Right hindlimb (tissue), 1 donor: ENCODE measurements at regions not wholly inside any gene's neighbourhood (a gene's known extent, or its start where the extent isn't known, plus 50 kb on each side); places are given as distances from the start of the nearest gene placed in this dataset.

Experiments used
- DNase-seq: peaks from one replicate; pipeline ENCODE4 v3.0.0-alpha.2; 2018

DNA sequence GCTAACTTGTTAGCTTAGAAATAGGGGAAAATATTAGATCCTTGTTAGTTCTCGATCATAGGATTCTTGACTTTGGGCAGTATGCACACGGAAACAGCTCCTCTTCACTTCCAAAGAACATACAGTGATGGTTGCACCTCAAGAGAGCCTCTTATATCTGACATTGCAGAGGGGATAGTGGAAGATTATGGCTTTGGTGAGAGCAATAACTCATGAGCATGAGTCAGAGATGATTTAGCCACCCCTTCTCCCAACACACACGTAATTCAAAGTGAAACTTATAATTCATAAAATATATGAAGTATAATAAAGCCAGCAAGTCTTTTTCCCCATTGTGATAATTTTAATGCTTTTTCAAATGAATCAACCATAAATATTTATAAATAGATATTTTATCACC, 683.7 kb downstream of the POM121L12 start:
- no peak for DNase-seq

DNA sequence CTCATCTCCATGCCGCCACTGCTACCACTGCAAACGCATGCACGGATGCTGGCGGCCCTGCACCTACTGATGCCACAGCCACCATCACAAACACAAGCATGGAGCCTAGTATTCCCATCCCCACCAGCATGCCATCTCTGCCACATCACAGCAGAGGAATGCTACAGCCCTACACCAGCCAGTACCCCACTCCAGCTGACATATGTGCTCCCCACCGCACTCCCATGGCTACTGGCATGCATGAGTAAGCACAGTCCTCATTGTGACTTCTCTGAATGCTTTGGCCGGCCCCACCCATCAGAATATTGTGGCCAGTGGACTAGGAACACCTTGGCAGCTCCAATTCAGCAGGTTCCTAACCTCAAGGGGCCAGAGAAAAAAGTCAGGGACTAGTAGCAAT, 705.5 kb downstream of the POM121L12 start:
- no peak for DNase-seq

DNA sequence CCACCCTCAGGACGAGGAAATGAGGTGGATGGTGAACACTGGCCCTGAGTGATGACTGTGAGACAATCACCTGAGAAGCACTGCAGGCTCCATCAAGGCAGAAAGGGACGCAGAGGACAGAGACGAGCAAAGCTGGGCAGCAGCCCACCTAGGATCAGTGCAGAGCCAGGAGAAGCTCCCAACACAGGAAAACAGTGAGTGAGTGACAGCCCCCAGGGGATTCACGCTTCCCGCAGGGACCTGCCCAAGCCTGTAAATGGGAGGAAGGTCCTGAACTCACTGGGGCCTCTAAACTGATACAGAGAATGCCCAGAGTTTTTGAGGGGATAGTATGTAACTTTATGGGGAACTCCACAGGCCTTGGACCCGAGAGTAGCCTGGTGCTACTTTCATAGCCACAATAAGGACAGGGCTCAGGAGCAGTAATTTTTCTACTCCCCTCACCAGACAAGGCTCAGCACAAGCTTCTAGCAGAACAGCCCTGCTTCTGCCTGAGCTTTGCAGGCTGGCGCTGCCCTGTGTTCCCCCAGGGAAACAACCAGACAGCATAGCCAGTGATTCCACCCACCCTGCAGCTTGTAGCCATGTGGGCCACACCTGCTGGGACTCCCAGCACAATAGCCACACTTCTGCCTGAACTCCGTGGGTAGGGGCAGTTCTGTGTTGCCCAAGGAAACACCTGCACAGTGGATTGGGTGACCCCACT, 708.4 kb downstream of the POM121L12 start:
- DNase-seq, result no peak

DNA sequence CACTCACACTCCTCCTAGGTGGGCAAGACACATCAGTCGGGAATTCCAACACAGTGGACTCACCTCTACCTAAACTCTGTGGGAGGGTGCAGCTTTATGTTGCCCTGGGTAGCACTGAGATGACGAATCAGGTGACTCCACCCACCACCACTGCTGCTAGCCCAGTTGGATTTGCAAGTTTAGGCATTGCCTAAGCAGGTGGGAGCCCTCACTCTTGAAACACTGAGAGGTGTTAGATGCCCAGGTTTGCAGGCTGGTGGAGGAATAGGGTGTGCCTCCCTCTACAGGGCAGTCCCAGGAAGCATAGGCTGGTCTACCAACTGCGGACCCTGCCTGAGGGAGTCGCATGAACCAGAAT, 708.9 kb downstream of the POM121L12 start:
- DNase-seq, result no peak

DNA sequence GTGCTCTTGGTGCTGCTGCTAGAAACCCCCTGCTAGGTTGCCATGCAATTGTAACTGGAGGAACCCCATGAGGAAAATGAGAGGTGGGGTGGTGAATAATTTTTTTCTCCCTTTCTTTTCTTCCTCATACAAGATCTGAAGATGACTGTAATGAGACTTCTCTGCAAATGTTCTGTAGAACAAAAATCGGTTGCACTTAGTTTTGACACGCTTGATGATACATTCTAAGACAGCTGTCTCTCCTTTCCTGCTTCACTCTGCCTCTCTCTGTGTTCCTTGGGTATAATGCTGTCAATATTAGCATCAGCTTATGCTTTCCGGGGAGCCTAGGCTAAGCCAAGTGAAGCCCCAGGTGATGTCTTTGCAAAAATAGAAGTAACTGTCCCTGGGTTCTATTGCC, 721.5 kb downstream of the POM121L12 start:
- DNase-seq, result no peak

DNA sequence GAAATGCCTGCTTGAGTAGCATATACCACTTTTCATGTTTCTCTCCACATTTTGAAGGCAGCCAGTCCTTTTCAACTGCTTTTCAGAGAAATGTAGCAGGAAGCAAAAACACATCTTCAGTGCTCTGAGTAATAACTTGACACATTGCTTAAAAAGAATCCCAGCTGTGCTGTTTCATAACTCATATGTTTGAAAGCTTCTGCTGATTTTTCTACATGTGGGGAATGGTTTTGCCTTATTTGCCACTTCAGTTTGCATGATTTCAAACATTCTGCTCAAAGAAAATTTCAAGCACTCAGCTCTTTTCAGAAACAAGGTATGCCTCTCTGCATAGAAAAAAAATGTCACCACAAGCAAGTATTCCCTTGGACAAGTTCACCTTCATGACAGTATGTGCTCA, 732.8 kb downstream of the POM121L12 start:
- no peak for DNase-seq

DNA sequence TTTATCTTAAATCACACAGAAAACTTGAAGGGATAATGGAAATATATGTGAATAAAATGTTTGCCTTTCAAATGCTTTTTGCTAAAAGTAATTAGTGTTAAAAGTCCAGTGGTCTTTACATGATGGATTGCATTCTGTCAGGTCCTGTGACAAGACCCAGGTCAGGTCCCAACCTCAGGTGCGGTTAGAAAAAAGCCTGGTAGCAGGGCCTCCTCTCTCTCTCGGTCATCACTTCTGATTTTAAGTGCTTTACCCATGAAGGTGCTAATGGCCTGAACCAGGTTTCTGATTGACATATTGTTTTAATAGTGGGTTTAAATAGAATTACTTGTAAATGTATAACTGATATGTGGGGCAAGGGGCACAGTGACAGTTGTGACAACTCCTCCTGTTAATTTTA, 736.3 kb downstream of the POM121L12 start:
- no peak for DNase-seq

DNA sequence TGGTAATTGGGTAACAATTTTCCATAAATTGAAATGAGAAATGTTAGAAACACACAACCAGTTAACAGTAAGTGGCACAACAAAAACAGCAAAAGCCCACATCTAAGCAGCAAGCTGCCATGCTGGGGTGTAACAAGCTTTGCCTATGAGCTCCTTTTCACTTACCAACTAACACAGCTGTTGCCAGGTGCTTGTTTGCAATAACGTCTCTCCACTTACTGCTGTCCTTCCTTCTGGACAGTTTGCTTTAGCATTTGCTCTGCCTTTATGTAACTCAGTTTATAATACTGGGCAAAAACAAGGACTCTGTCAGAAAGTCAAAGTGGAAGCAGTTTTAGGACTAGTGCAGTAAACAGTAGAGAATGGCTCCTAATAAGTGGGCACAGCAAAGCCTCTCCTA, 740.9 kb downstream of the POM121L12 start:
- no peak for DNase-seq

DNA sequence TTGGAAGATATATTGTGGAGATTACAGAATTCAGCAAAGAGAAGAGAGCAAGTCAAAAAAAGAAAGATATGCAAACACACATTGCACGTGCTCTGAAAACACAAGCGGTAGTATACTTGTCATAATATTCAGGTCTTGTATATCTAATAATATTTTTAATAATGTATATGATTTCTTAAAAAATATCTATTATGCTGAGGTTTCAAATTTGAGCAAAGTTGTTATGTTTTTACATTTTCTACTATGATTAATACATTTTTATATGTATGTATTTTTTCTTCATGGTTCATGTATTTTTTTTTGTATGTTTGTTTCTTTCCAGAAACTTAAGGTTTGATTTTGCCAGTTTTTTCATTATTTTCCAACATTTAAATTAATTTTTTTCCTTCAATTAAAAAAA, 752.4 kb upstream of the VSTM2A start:
- DNase-seq, result no peak

DNA sequence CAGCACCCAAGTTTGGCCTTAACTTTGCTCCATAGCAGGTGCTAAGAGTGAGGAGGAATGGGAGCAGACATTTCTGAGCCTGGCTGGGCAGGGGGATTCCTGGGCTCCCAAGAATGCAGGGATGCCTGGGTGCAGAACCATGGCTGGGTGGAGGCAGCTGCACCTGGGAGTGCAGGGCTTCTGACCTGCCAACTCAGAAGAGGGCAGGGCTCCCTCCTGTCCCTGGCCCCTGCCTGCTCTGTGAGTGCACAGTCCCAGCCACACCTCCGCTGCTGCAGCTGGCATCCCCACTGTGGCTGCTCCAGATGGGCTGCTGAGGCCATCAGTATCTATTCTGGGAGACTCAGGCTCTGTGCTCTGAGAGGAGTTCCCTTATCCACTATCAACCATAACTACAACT, 747.4 kb upstream of the VSTM2A start:
- no peak for DNase-seq

DNA sequence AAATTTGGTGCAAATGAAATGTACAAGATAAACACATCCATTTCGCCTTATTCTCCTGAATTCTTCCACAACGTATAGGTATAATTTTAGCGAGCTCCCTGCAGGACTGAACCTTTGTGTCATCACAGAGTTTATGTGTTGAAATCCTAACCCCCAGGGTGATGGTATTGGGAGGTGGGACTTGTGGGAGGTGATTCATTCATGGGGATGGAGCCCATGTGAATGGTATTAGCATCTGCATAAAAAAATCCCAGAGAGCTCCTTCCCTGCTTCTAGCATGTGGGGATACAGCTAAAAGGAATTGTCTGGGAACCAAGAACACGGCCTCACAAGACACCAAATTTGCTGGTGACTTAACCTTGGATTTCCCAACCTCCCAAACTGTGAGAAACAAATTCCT, 741.4 kb upstream of the VSTM2A start:
- DNase-seq, result no peak

DNA sequence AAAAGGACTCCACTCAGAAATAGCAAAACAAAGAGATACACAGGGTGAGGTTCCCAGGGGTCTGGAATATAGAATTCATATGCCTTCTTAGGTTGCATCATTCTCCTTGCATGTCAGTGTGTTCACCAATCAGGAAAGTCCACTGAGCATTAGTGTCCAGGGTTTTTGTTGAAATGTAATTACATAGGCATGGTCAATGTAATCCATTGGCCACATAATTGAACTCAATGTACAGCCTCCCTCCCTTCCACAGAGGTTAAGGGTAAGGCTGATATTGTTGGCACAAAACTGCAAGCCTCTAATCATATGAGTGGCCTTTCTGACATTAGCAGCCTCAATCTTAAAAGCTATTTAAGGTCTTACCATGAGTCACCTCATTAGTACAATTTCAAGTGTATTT, 736.1 kb upstream of the VSTM2A start:
- DNase-seq, result no peak

DNA sequence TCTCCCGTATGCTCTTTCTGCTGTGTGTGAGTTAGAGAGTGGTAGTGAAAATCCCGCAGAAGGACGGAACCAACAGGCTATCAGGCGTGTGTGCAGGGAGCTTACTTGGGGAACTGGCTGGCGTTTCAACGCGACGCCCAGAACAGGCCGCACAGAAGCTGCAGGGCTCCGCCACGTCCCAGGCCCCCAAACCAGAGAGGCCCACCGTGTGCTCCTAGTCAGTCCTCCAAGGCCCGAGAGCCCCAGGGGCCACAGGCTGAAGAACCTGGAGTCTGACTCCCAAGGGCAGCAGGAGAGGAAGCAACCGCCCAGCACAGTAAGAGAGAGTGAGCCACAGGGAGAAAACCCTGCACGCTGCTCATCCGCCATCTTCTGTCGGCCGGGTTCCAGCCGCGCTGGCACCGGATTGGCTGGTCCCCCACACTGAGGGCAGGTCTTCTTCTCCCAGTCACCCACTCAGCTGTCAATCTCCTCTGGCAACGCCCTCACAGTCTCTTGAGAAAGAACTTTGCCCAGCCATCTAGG, 730.6 kb upstream of the VSTM2A start:
- no peak for DNase-seq

DNA sequence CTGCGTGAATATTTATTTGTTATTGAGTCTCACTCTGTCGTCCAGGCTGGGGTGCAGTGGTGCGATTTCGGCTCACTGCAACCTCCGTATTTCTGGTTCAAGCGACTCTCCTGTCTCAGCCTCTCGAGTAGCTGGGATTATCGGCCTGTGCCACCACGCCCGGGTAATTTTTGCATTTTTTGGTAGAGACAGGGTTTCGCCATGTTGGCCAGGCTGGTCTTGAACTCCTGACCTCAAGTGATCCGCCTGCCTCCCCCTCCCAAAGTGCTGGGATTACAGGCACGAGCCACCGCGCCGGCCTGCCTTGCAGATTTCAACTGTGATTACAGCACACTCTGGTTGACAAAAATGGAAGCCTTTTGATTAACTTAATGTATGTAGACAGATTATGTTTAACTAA, 730.0 kb upstream of the VSTM2A start:
- DNase-seq, result no peak

DNA sequence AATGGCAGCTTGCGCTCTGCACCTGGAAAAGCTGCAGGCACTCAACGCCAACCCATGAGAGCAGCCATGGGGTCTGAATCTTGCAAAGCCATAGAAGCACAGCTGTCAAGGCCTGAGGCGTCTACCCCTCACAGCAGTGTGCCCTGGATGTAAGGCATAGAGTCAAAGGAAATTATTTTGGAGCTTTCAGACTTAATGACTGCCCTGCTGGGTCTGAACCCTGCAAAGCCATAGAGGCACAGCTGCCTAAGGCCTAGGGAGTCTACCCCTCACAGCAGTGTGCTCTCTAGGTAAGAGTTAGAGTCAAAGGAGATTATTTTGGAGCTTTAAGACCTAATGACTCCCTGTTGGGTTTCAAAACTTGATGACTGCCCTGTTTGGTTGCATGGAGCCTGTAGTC, 706.9 kb upstream of the VSTM2A start:
- DNase-seq, result no peak

DNA sequence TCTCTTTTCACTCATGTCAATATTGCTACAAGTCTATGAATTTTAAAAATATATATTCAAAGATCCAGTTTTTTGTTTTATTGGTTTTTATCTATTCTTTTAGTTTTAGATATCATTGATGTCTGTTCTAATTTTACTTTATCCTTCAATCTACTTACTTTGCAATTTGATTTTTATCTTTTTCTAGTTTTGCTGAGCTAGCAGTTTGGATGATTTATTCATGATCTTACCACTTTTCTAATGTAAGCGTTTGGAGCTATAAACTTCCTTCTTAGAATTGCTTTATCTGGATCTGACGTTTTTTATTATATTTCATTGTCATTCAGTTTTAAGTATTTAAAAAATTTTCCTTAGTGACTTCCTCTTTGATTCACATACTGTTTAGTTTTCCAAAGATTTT, 664.5 kb upstream of the VSTM2A start:
- DNase-seq, result no peak

DNA sequence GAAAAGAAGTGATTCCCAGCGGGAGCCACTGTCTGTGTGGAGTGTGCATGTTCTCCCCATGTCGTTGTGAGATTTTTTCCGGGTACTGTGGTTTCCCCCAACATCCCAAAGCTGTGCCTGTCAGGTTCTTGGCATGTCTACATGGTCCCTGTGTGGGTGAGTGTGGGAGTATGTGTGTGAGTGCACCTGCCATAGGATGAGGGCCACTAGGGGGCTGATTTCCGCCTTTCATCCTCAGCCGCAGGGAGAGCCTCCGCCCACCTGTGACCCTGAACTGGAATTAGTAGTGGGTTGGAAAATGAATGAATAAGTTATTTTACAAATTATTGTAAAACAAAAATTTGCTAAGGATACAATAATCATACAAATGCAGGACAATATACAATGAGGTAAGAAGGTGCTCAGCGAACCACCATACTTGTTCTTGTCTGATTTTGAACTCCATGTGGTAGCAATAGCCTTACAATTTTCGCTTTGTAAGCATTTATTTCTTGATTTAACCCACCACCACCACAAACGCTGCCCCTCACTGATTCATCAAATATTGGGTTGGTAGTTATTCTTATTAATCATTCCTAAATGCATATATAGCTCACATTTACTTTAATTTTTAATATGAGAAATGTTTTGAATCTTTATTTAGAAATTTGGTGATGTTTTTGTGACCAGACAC, 641.2 kb upstream of the VSTM2A start:
- DNase-seq, result no peak

DNA sequence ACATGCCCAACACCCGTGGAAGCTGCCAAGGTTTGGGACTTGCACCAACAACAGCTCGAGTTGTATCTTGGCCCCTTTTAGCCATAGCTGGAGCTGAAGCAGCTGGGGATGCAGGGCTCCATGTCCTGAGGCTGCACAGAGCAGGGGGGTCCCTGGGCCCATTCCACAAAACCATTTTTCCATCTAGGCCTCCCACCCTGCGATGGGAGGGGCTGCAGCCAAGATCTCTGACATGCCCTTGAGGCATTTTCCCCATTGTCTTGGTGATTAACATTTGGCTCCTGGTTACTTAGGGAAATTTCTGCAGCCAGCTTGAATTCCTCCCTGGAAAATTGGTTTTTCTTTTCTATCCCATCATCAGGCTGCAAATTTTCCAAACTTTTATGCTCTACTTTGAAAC, 637.8 kb upstream of the VSTM2A start:
- no peak for DNase-seq

DNA sequence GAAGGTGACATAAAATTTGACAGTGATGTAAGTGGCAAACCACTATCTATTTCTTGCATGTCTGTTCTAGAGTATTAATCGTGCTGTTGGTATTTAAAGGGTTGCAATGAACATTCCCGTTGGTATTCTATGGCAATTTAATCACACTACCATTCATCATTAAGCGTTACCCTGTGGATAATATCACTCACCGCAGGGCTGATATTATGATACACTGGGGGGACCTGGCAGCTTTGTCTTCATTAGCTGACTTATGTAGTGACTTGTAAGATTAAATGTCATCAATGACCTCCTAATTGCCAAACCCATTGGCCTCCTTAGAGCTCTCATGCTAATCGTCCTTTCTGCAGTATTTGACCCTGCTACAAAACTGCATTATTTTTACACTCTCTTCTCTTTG, 624.5 kb upstream of the VSTM2A start:
- DNase-seq, result no peak

DNA sequence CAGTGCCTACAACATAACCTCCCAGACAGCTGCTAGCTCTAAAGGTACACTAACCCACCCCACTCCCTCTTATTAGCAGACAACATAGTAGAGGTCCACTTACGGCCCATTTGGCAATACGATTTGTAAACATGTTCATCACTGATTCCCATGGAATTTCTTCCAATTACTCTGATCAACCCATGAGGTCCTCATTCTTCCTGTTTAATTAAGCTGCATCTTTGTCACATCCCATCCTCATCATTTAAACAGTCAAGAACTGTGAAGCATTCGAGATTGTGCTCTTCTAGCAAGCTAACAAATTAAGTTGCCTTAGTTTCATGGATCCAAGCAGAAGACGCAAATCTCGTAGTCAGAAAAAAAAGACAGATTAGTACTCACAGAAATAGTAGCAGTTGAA, 622.2 kb upstream of the VSTM2A start:
- no peak for DNase-seq

DNA sequence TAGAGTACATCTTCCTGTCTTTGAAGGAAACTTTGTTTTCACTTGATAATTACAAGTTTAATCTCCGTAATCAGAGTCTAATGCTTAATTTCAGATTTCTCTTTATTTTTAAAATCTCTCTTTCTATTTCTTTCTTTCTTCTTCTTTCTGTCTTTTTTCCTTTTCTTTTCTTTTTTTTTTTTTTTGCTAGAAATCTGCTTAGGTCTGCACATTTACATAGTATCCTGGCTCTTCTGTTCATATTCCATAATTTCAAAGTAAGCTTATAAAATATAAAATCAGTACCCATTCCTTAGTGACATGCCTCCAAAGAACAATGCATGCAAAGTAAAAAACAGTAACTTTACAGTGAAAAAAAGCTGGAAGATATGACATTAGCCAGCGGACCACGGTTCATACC, 601.7 kb upstream of the VSTM2A start:
- DNase-seq, result no peak

DNA sequence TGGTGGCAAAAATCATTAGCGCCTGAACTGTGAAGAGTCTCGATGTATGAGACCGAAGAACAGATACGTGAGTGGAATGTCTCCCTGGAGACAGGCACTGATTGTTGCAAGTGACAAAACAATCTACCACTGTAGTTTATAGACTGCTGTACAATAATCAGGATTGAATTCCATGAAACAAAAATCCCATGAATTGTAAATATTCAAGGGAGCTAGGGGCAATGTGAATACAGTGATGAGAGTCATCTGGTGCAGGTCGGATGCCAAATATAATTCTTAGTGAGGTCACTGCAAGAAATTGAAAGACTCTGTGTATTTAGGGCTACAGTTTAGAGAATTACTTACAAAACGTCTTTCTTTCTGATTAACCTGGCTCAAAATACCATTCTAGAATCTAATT, 594.4 kb upstream of the VSTM2A start:
- no peak for DNase-seq

DNA sequence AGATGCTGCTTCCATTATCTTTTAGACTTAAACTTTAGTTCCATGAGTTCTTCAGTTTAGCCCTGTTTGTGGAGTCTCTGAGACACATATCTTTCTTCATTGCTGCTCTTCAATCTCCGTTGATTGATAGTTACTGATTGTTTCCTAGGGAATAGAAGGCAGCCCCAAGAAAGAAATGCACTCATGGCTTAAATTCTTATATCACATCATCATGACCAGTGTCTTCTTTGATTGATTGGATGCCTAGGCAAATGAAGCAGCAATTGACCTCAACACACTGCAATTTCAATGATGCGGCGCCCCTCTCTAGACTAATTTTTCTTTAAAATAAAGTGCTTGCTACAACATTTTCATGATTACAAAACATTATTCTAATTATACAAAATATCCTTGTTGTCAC, 576.5 kb upstream of the VSTM2A start:
- no peak for DNase-seq

DNA sequence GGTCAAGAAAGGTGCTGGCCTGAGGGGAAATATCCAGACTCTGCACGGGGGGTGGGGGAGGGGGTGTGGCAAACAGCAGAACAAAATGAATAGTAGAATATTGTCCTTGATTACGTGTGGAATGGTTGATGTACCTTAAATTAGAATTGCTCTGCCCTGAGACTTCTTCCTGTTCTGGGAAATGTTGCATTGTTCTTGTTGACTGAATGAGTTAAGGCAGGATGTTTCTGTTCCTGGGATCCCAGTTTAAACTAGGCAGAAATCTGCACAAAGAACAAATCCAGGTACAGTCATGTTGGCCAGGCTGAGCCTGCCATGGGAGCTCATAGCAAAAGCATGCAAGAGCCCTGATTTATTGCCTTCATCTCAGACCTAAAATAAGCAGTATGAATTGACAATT, 558.7 kb upstream of the VSTM2A start:
- no peak for DNase-seq

DNA sequence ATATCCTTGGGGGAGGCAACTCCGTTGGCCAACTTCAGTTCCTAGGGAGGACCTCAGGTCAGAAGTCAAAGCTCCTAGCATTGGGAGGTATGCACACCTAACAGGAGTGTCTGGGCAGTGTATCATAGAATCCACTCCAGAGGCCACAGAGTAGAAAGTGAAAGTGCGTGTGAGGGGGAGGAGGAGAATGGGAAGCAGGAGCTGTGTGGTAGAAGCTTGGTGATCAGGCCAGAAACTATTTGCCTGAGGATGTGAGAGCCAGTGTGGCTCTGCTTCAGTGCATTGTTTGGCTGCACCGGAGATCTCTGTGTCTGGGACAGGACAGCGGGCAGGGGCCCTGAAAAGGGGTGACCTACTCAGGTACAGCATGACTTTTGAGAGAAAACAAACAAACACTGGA, 557.4 kb upstream of the VSTM2A start:
- no peak for DNase-seq
